ENCODE measurements at regions not wholly inside any gene's neighbourhood (a gene's known extent, or its start where the extent isn't known, plus 50 kb on each side); places are given as distances from the start of the nearest gene placed in this dataset.

DNA sequence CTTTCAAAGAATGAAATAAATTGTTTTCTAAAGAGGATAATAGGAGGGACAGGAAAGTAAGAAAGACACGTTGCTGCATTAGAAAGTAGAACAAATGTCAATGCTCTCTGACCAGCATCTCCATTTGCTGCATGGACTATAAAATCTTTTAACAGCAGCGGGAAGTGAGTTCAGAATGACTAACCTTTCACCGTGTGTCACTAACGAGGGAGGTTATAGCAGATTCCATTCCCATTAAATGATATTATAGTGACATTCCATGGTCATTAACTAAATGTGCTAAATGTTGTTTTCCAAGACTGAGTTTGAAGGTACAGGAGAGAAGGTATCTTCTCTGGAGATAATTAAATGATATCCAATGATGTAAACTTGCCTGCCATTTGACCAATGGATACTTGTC lies 127.1 kb upstream of the HS3ST3A1 start:
- TF ChIP-seq, protein P1, sequence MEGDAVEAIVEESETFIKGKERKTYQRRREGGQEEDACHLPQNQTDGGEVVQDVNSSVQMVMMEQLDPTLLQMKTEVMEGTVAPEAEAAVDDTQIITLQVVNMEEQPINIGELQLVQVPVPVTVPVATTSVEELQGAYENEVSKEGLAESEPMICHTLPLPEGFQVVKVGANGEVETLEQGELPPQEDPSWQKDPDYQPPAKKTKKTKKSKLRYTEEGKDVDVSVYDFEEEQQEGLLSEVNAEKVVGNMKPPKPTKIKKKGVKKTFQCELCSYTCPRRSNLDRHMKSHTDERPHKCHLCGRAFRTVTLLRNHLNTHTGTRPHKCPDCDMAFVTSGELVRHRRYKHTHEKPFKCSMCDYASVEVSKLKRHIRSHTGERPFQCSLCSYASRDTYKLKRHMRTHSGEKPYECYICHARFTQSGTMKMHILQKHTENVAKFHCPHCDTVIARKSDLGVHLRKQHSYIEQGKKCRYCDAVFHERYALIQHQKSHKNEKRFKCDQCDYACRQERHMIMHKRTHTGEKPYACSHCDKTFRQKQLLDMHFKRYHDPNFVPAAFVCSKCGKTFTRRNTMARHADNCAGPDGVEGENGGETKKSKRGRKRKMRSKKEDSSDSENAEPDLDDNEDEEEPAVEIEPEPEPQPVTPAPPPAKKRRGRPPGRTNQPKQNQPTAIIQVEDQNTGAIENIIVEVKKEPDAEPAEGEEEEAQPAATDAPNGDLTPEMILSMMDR (IDR thresholded peaks at IDR 0.05): no peak
- TF ChIP-seq POLR2A (IDR thresholded peaks at IDR 0.05): no peak
